GM12878 (cell line): ENCODE measurements at regions not wholly inside any gene's neighbourhood (a gene's known extent, or its start where the extent isn't known, plus 50 kb on each side); places are given as distances from the start of the nearest gene placed in this dataset.

Experiments used
- BCL11A ChIP-seq: IDR thresholded peaks from 2 replicates; pipeline ENCODE4 v1.6.1; 2011; ENCODE audit warnings: low read depth, low read length
- CREB1 ChIP-seq: IDR thresholded peaks from 2 replicates; pipeline ENCODE4 v1.6.1; 2012; ENCODE audit warnings: low read depth, mild to moderate bottlenecking, inconsistent platforms
- ETV6 ChIP-seq, 2 experiments: fragments of 450-650 bp in 1 of 2; IDR thresholded peaks in 1 of 2; conservative IDR thresholded peaks in 1 of 2; 2 replicates each; pipeline ENCODE4 v1.6.1; 2014; ENCODE audit warnings: antibody characterized with exemption in 1 of 2, borderline replicate concordance in 1 of 2, low read depth in 1 of 2, mild to moderate bottlenecking in 1 of 2, moderate library complexity in 1 of 2
- IRF4 ChIP-seq: IDR thresholded peaks from 2 replicates; pipeline ENCODE4 v1.6.1; 2011; ENCODE audit warnings: low read depth, low read length
- JUNB ChIP-seq: IDR thresholded peaks from 2 replicates; pipeline ENCODE4 v1.6.1; 2016; ENCODE audit warnings: antibody characterized with exemption, mild to moderate bottlenecking
- KDM1A ChIP-seq: fragments of 200-600 bp; sonication (generic); IDR thresholded peaks from 2 replicates; pipeline ENCODE4 v1.6.1; 2016; ENCODE audit warnings: borderline replicate concordance
- MAX ChIP-seq: IDR thresholded peaks from 2 replicates; pipeline ENCODE4 v1.6.1; 2012; ENCODE audit warnings: low read depth, low read length, improper control_type of control experiment
- POLR2AphosphoS2 ChIP-seq: IDR thresholded peaks from 2 replicates; pipeline ENCODE4 v1.6.1; 2011; ENCODE audit warnings: low read depth, mild to moderate bottlenecking, low read length, improper control_type of control experiment, moderate library complexity
- TCF7 ChIP-seq: IDR thresholded peaks from 2 replicates; pipeline ENCODE4 v1.6.1; 2014; ENCODE audit warnings: antibody characterized with exemption, borderline replicate concordance
- ZBED1 ChIP-seq: IDR thresholded peaks from 2 replicates; pipeline ENCODE4 v1.6.1; 2016; ENCODE audit warnings: borderline replicate concordance
- TF ChIP-seq, protein P1 (sequence below): IDR thresholded peaks from 2 replicates; pipeline ENCODE4 v1.6.1; 2011; ENCODE audit warnings: borderline replicate concordance, low read depth, mild to moderate bottlenecking, moderate library complexity, mixed read lengths, low read length; ENCODE audit not compliant: insufficient read depth; ENCODE audit errors: extremely low read length
- TF ChIP-seq, protein P2 (sequence below): IDR thresholded peaks from 2 replicates; pipeline ENCODE4 v1.6.1; 2011; ENCODE audit warnings: mild to moderate bottlenecking, low read depth, low read length, moderate library complexity; ENCODE audit not compliant: insufficient replicate concordance
- TF ChIP-seq, protein P3 (sequence below): fragments of 450-650 bp; IDR thresholded peaks from 2 replicates; pipeline ENCODE4 v1.6.1; 2017; ENCODE audit warnings: mild to moderate bottlenecking, moderate library complexity
- TF ChIP-seq, protein P4 (sequence below): fragments of 450-650 bp; formaldehyde crosslinking; IDR thresholded peaks from 2 replicates; pipeline ENCODE4 v1.4.0; 2022; ENCODE audit warnings: mild to moderate bottlenecking, moderate library complexity

GRCh38 chr2:230601510-230601909 lies 111.1 kb upstream of the CAB39 start (continued):
- TF ChIP-seq, protein P1, sequence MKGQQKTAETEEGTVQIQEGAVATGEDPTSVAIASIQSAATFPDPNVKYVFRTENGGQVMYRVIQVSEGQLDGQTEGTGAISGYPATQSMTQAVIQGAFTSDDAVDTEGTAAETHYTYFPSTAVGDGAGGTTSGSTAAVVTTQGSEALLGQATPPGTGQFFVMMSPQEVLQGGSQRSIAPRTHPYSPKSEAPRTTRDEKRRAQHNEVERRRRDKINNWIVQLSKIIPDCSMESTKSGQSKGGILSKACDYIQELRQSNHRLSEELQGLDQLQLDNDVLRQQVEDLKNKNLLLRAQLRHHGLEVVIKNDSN: no peak
- TF ChIP-seq, protein P2, sequence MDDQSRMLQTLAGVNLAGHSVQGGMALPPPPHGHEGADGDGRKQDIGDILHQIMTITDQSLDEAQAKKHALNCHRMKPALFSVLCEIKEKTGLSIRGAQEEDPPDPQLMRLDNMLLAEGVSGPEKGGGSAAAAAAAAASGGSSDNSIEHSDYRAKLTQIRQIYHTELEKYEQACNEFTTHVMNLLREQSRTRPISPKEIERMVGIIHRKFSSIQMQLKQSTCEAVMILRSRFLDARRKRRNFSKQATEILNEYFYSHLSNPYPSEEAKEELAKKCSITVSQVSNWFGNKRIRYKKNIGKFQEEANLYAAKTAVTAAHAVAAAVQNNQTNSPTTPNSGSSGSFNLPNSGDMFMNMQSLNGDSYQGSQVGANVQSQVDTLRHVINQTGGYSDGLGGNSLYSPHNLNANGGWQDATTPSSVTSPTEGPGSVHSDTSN: no peak
- TF ChIP-seq, protein P3, sequence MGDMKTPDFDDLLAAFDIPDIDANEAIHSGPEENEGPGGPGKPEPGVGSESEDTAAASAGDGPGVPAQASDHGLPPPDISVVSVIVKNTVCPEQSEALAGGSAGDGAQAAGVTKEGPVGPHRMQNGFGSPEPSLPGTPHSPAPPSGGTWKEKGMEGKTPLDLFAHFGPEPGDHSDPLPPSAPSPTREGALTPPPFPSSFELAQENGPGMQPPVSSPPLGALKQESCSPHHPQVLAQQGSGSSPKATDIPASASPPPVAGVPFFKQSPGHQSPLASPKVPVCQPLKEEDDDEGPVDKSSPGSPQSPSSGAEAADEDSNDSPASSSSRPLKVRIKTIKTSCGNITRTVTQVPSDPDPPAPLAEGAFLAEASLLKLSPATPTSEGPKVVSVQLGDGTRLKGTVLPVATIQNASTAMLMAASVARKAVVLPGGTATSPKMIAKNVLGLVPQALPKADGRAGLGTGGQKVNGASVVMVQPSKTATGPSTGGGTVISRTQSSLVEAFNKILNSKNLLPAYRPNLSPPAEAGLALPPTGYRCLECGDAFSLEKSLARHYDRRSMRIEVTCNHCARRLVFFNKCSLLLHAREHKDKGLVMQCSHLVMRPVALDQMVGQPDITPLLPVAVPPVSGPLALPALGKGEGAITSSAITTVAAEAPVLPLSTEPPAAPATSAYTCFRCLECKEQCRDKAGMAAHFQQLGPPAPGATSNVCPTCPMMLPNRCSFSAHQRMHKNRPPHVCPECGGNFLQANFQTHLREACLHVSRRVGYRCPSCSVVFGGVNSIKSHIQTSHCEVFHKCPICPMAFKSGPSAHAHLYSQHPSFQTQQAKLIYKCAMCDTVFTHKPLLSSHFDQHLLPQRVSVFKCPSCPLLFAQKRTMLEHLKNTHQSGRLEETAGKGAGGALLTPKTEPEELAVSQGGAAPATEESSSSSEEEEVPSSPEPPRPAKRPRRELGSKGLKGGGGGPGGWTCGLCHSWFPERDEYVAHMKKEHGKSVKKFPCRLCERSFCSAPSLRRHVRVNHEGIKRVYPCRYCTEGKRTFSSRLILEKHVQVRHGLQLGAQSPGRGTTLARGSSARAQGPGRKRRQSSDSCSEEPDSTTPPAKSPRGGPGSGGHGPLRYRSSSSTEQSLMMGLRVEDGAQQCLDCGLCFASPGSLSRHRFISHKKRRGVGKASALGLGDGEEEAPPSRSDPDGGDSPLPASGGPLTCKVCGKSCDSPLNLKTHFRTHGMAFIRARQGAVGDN: peak; percentile 94
- peak; percentile 16; the same call in 1 of the 2 replicates for TF ChIP-seq MAX
- TF ChIP-seq BCL11A: peak; percentile 85
- no peak for TF ChIP-seq TCF7
- TF ChIP-seq KDM1A: no peak
- peak; percentile 77 for TF ChIP-seq CREB1
- TF ChIP-seq JUNB: peak; percentile 91
- TF ChIP-seq, protein P4, sequence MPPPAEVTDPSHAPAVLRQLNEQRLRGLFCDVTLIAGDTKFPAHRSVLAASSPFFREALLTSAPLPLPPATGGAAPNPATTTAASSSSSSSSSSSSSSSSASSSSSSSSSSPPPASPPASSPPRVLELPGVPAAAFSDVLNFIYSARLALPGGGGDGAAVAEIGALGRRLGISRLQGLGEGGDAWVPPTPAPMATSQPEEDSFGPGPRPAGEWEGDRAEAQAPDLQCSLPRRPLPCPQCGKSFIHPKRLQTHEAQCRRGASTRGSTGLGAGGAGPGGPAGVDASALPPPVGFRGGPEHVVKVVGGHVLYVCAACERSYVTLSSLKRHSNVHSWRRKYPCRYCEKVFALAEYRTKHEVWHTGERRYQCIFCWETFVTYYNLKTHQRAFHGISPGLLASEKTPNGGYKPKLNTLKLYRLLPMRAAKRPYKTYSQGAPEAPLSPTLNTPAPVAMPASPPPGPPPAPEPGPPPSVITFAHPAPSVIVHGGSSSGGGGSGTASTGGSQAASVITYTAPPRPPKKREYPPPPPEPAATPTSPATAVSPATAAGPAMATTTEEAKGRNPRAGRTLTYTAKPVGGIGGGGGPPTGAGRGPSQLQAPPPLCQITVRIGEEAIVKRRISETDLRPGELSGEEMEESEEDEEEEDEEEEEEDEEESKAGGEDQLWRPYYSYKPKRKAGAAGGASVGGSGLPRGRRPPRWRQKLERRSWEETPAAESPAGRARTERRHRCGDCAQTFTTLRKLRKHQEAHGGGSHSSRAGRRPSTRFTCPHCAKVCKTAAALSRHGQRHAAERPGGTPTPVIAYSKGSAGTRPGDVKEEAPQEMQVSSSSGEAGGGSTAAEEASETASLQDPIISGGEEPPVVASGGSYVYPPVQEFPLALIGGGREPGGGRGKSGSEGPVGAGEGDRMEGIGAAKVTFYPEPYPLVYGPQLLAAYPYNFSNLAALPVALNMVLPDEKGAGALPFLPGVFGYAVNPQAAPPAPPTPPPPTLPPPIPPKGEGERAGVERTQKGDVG: no peak
- TF ChIP-seq ETV6 (conservative IDR thresholded peaks at IDR 0.05 in 1 of 2, IDR thresholded peaks at IDR 0.05 in 1 of 2; ENCODE audit: borderline replicate concordance in 1 of 2, low read depth in 1 of 2): peak in 1 of 2 experiments; percentile 83; a peak in 2 of 4 replicates
- TF ChIP-seq POLR2AphosphoS2: no peak
- TF ChIP-seq IRF4: peak; percentile 93
- peak; percentile 28 for TF ChIP-seq ZBED1
